ENCODE measurements at regions not wholly inside any gene's neighbourhood (a gene's known extent, or its start where the extent isn't known, plus 50 kb on each side); places are given as distances from the start of the nearest gene placed in this dataset. TPM values are rescaled to one million over a fixed set of nuclear protein-coding genes. Genes with fewer than 3 reads are reported as not detected.
"Not testable (repeated sequence)": the region's sequence is repeated elsewhere in the genome, so short reads cannot be mapped to it uniquely, and the experiment has no call there.

- DNase-seq: not testable (repeated sequence)
Observed at GRCh38 chr4:17003606-17004392, 105.4 kb upstream of the LDB2 start.

DNA sequence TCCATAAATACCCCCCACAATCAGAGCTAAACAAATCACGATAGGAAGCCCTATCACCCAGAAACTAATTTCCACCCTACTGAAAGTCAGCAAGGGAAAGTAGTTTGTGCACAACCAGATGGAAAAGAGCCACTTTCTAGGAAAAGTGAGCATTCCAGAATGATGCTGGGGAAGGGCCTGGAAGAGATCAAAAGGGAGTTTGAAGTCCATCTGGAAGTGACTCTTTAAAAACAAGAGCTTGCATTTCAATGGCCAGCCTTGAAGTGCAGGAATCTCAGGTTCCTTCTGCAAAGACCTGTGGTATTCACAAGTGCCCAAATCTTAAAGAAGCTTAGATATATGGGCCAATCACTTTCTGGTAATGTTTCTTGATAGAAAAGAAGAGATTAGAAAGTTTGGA, 97.0 kb upstream of the LDB2 start:
- peak; percentile 9 for DNase-seq

- no peak for DNase-seq
Observed at GRCh38 chr4:16993956-16994840, 95.8 kb upstream of the LDB2 start.

DNA sequence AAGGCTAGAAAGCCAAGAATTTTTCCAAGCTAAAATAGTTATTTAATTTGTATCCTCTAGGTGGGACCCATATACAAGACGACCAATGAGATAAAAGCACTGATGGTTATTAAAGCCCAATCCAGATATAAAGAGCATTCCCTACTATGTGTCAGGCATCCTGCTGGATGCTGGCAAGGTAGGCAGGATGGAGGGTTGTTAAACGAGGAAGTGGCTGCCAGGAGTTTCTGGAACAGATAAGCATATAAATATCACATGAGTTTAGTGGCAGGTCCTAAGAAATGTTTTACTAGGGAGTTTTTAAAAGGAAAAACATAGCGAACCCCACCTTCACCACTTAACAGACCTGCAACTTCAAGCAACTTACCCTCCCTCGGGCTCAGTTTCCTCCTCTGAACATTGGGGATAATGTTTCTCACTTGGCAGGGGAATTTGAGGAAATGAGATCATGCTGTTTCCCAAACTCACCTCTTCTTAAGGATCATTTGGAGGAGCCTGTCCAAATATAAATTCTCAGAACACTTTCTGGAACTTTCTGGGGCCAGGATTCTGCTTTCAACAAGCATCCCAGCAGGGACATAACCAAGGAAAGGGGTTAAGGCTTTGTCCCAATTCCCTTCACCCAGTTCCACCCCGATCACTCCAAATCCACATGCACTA, 94.3 kb upstream of the LDB2 start:
- DNase-seq: no peak

DNA sequence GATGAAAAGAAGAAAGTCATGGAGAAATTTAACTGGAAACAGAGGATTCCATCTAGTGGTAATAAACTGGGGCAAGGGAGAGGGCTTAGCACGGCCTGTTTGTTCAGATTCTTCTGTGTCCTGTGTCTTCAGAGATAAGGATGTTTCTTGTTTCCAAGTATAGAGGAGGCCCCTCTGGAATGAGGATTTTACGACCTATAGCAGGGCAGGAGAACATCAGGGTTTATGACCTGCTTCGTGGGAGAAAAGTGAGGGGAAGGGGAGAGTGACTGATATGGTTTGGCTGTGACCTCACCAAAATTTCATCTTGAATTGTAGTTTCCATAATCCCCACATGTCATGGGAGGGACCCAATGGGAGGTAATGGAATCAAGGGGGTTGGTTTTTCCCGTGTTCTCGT, 93.0 kb upstream of the LDB2 start:
- no peak for DNase-seq

DNA sequence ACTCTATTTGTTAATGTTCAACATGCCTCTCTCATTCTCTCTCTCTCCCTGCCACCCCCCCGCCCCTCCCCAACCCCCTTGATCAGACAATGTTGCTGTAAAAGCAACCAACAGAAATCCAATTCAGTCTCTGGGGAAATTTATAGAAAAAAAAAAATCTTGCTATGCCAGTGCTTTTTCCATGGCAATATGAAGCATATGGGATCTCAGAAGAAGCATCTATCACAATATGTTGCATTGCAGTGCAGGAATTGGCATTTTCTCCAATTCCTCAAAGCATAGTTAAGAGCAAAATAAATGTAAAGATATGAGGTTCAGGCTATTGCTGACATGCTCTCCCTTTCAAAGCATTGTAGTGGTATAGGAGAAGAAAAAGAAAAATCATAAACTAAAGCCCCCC, 90.9 kb upstream of the LDB2 start:
- no peak for DNase-seq

GRCh38 chr4:16988814-16989213, 90.4 kb upstream of the LDB2 start:
- DNase-seq: no peak

DNA sequence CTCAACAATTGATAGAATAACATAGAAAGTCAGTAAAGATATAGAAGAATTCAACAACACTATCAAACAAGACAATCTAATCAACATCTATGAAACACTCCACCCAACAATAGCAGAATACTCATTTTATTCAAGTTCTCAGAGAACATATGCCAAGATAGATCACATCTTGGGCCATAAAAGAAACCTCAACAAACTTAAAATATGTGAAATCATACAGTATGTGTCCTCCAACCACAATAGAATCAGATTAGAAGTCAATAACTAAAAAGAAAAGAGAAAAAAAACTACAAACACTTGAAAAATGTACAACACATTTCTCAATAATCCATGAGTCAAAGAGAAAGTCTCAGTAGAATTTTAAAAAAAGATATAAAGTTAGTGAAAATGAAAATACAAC, 78.6 kb upstream of the LDB2 start:
- DNase-seq: no peak

DNA sequence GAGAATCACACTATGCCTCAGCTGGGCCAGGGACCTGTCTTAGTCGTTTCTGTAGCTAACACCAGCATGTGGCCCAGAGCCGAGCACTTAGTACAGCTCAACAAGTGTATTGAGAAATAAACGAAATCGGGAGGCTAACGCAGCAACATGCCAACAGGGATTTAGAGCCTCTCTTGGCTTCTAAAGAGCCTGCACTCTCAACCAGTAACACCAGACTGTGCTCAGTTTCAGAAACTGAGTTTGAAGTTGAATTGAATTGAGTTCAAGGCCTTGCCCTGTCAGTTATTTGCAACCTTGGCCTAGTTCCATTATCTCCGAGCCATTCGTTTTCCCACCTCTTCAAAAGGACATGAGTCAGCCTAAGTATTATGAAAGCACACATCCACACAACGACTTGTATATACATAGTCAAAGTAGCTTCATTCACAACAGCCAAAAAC, 71.3 kb upstream of the LDB2 start:
- DNase-seq: peak; percentile 57

DNA sequence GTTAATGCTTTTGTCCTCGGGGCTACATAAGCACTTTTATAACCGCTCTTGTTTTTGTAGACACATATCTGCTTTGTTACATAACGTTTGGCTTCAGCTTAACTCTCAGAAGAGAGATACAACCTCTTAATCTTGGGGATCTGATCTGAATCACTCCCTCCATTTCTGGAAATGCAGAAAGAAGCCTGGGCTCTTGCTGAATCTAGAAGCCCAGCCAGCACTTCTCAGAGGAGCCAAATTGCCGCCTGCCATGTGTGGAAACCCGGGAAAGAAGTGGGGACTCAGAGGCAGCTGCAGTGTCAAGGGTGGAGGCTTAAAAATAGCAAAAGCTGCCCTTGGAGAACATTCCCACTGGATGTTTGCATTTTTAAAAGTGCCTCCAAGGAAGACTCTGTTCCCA, 69.3 kb upstream of the LDB2 start:
- DNase-seq: peak; percentile 83

- peak; percentile 28 for DNase-seq
Observed at GRCh38 chr4:16959305-16959704, 60.9 kb upstream of the LDB2 start.

- DNase-seq: no peak
Observed at GRCh38 chr4:16952896-16953630, 54.6 kb upstream of the LDB2 start.

DNA sequence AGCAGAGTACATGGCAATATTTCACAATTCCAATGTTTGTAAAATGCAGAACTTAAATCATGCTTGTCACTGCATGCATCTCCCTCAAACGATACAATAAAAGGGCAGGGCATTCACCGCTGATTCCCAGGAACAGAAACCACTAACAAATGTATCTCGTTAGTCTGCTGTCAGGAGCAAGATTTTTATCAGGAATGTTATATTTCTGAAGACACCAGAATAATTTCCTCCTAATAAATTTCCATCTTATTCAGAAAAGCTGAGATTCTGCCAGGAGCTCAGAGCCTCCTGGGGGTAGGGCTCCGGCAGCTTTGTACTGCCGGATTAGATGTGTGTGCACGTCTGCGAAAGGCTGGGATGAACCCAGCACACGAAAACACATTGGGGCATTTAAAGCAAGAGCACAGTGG, 54.0 kb upstream of the LDB2 start:
- DNase-seq: no peak

Small RNAs in the stretch of these regions (small RNA-seq; reads per million reads assigned to genes)
- gene MTND5P4 (ENCODE audit: low replicate concordance) (not detected), gene SNORA75B (ENCODE audit: low replicate concordance) (not detected)

Data from tongue (tissue), 2 donors.